Stimulated activated CD4-positive, alpha-beta T cell treated with anti-CD3 and anti-CD28 coated beads, Interleukin-1b, Interleukin-23, amount 100 ng/mL, for 24 hours (primary cell): ENCODE measurements at regions not wholly inside any gene's neighbourhood (a gene's known extent, or its start where the extent isn't known, plus 50 kb on each side); places are given as distances from the start of the nearest gene placed in this dataset.

Experiments used
- DNase-seq, 4 experiments: peaks; one replicate each; pipeline ENCODE4 v3.0.0-alpha.2; 2020; ENCODE audit warnings: low read depth in 4 of 4, low spot score in 1 of 4

GRCh38 chr15:37165395-37165794 lies 65.0 kb upstream of the MEIS2 start:
- no peak for DNase-seq

GRCh38 chr15:37166402-37166801 lies 66.1 kb upstream of the MEIS2 start:
- no peak for DNase-seq

GRCh38 chr15:37181339-37181738 lies 81.0 kb upstream of the MEIS2 start:
- DNase-seq: no peak

- DNase-seq: no peak
Measured at GRCh38 chr15:37199545-37199944, 99.2 kb upstream of the MEIS2 start.

GRCh38 chr15:37203050-37203449 lies 102.7 kb upstream of the MEIS2 start:
- no peak for DNase-seq

GRCh38 chr15:37204692-37205091 lies 104.3 kb upstream of the MEIS2 start:
- DNase-seq: no peak

GRCh38 chr15:37206690-37207089 lies 106.3 kb upstream of the MEIS2 start:
- DNase-seq: no peak

GRCh38 chr15:37208146-37209040 lies 108.0 kb upstream of the MEIS2 start:
- DNase-seq: no peak

GRCh38 chr15:37209041-37209363 lies 108.7 kb upstream of the MEIS2 start:
- no peak for DNase-seq

GRCh38 chr15:37217567-37217966 lies 117.2 kb upstream of the MEIS2 start:
- DNase-seq: no peak

GRCh38 chr15:37218351-37218916 lies 118.1 kb upstream of the MEIS2 start:
- DNase-seq: no peak

GRCh38 chr15:37219211-37219701 lies 118.9 kb upstream of the MEIS2 start:
- no peak for DNase-seq

- DNase-seq: no peak
Measured at GRCh38 chr15:37220949-37221670, 120.8 kb upstream of the MEIS2 start.

GRCh38 chr15:37221671-37222145 lies 121.4 kb upstream of the MEIS2 start:
- DNase-seq: no peak

GRCh38 chr15:37223089-37223488 lies 122.7 kb upstream of the MEIS2 start:
- DNase-seq: no peak

GRCh38 chr15:37229855-37230619 lies 129.7 kb upstream of the MEIS2 start:
- DNase-seq: no peak

- no peak for DNase-seq
Measured at GRCh38 chr15:37245358-37245757, 145.0 kb upstream of the MEIS2 start.

- no peak for DNase-seq
Measured at GRCh38 chr15:37246065-37246464, 145.7 kb upstream of the MEIS2 start.

- no peak for DNase-seq
Measured at GRCh38 chr15:37246856-37247255, 146.5 kb upstream of the MEIS2 start.

- DNase-seq: no peak
Measured at GRCh38 chr15:37249249-37249648, 148.9 kb upstream of the MEIS2 start.

- DNase-seq: no peak
Measured at GRCh38 chr15:37252530-37252929, 152.2 kb upstream of the MEIS2 start.
